MCF 10A (cell line): ENCODE measurements at regions not wholly inside any gene's neighbourhood (a gene's known extent, or its start where the extent isn't known, plus 50 kb on each side); places are given as distances from the start of the nearest gene placed in this dataset.

Experiments
- BruUV-seq: library from RNA; stranded (reverse); fragments of 400-500 nt; replicated peaks from 2 replicates; lab custom pipeline; 2021; lab: Mats Ljungman, UMichigan
- CTCF ChIA-PET: fragments of 300-600 bp; sonication (Branson Sonifier 250); formaldehyde crosslinking; extraction: SDS; loops from one replicate; lab custom pipeline; 2021; ENCODE audit warnings: antibody characterized with exemption, inconsistent platforms; lab: Yijun Ruan, JAX
- POLR2A ChIA-PET: fragments of 300-600, 350-650 bp; sonication (Branson Sonifier 250); formaldehyde crosslinking; extraction: SDS; loops from one replicate; lab custom pipeline; 2020; ENCODE audit warnings: antibody characterized with exemption, inconsistent platforms; lab: Yijun Ruan, JAX
- DNase-seq: peaks from one replicate; pipeline ENCODE4 v3.0.0-alpha.2; 2018; ENCODE audit not compliant: unreplicated experiment
- H3K27ac Mint-ChIP-seq: one replicate; pipeline ENCODE4 v1.8.0; 2022; ENCODE audit warnings: mild to moderate bottlenecking, low read depth, mixed read lengths; ENCODE audit not compliant: unreplicated experiment
- H3K27me3 Mint-ChIP-seq: one replicate; pipeline ENCODE4 v1.8.0; 2022; ENCODE audit warnings: mixed read lengths; ENCODE audit not compliant: insufficient read depth, unreplicated experiment
- H3K36me3 Mint-ChIP-seq: one replicate; pipeline ENCODE4 v1.8.0; 2022; ENCODE audit warnings: mild to moderate bottlenecking, moderate library complexity, mixed read lengths; ENCODE audit not compliant: insufficient read depth, unreplicated experiment
- H3K4me1 Mint-ChIP-seq: one replicate; pipeline ENCODE4 v1.8.0; 2022; ENCODE audit warnings: mixed read lengths; ENCODE audit not compliant: insufficient read depth, unreplicated experiment
- H3K4me3 Mint-ChIP-seq: one replicate; pipeline ENCODE4 v1.8.0; 2022; ENCODE audit warnings: mild to moderate bottlenecking, moderate library complexity, mixed read lengths; ENCODE audit not compliant: unreplicated experiment
- H3K9me3 Mint-ChIP-seq: one replicate; pipeline ENCODE4 v1.8.0; 2022; ENCODE audit warnings: mixed read lengths; ENCODE audit not compliant: unreplicated experiment
- intact Hi-C: fragments of 100-400 bp; cut with micrococcal nuclease; formaldehyde crosslinking; loops from 2 replicates; pipeline ENCODE4 v1.14.1; 2022
- TF ChIP-seq, protein P1 (sequence below): fragments of 200-600 bp; IDR thresholded peaks from one replicate; pipeline ENCODE4 v1.8.0; 2022; ENCODE audit warnings: antibody characterized with exemption, mild to moderate bottlenecking; ENCODE audit not compliant: unreplicated experiment

DNA sequence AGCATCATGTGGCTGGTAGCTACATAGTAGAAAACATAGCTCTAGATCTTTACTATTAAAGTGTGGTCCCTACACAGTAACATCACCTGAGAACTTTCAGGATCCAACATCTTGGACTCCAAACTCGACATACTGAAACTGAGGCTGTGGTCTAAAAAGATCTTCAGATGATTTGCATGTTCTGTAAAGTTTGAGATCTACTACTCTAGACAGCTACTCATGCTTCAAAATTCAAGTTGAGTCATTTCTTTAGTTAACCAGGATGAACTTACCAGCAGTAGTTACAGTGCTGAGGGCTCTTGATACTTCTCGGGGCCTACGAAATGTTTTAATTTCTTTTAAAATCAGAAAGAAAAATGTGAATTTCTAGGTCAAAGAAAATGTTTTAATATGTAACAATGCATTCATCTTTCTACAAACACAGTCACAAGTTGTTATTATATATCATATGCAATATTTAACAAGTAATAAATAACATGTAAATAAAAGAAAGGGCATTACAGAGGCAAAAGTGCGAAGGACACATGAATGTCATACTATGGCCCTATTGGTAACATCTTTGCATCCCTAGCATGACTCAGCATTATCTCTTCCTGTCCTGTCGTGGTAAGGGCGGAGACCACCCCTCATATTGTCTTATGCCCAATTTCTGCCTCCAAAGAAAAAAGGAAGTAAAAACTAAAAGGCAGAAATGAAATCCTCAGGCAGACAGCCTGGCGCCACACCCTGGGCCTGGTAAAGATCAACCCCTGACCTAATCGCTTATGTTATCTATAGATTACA, 563.9 kb upstream of the TLE4 start:
- no TSS peak for BruUV-seq
- H3K36me3 Mint-ChIP-seq: no peaks in the 10 kb centered on the region
- CTCF ChIA-PET: no interaction called here
- H3K27me3 Mint-ChIP-seq: no peaks in the 10 kb centered on the region
- H3K9me3 Mint-ChIP-seq: peaks cover 7% of the 10 kb centered on the region
- no peak for DNase-seq
- no peaks in the 10 kb centered on the region for H3K4me1 Mint-ChIP-seq
- no peak overlapping the region for H3K4me3 Mint-ChIP-seq
- intact Hi-C loops: no loop called here
- H3K27ac Mint-ChIP-seq: no peak overlapping the region
- TF ChIP-seq, protein P1, sequence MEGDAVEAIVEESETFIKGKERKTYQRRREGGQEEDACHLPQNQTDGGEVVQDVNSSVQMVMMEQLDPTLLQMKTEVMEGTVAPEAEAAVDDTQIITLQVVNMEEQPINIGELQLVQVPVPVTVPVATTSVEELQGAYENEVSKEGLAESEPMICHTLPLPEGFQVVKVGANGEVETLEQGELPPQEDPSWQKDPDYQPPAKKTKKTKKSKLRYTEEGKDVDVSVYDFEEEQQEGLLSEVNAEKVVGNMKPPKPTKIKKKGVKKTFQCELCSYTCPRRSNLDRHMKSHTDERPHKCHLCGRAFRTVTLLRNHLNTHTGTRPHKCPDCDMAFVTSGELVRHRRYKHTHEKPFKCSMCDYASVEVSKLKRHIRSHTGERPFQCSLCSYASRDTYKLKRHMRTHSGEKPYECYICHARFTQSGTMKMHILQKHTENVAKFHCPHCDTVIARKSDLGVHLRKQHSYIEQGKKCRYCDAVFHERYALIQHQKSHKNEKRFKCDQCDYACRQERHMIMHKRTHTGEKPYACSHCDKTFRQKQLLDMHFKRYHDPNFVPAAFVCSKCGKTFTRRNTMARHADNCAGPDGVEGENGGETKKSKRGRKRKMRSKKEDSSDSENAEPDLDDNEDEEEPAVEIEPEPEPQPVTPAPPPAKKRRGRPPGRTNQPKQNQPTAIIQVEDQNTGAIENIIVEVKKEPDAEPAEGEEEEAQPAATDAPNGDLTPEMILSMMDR: no peak
- POLR2A ChIA-PET: no interaction called here

DNA sequence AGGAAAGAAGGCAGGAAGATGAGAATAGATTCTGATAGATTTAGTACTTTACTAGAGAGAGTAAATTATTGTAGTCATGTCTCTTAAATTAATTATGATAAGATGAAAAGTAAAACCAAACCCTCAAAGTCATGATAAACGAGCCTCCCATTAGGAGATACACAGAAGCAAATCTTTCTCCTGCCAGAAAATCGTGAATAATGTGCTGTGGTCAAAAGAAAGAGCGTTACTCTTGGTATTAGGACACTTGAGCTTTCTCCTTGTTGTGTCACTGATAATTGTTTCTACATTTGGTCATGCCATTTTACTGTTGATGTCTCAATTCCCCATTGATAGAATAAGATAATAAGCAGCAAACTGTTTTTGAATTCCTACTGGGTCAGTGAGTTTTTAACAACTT, 562.8 kb upstream of the TLE4 start:
- no peaks in the 10 kb centered on the region for H3K27me3 Mint-ChIP-seq
- TF ChIP-seq, protein P1: no peak
- no TSS peak for BruUV-seq
- peaks cover 7% of the 10 kb centered on the region for H3K4me1 Mint-ChIP-seq
- no peak overlapping the region for H3K27ac Mint-ChIP-seq
- ChIA-PET CTCF (no interaction called here), POLR2A (no interaction called here)
- DNase-seq: no peak
- no peaks in the 10 kb centered on the region for H3K36me3 Mint-ChIP-seq
- intact Hi-C loops: no loop called here
- peaks cover 7% of the 10 kb centered on the region for H3K9me3 Mint-ChIP-seq
- no peak overlapping the region for H3K4me3 Mint-ChIP-seq

DNA sequence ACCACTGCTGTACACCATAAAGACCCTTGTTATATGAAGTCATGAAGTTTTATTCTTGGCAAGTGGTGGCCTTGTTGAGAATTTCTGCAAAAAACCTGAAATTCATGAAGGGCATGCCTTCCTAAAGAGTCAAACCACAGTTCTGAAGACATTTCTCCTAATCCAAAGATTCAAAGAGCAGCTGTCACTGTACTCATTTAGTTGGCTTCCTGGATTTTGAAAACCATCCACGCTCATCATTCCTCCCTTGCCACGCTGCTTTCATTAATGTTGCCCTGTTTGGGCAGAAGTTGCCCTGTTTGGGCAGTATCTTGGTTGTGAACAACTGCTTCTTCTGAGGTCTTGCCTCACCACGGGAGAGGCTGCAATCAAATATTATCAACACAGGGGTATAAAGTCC, 560.3 kb upstream of the TLE4 start:
- Mint-ChIP-seq H3K27ac (no peak overlapping the region), H3K9me3 (peaks cover 7% of the 10 kb centered on the region), H3K4me3 (no peak overlapping the region), H3K27me3 (no peaks in the 10 kb centered on the region), H3K36me3 (no peaks in the 10 kb centered on the region), H3K4me1 (peaks cover 27% of the 10 kb centered on the region)
- TF ChIP-seq, protein P1: no peak
- DNase-seq: no peak
- CTCF ChIA-PET: no interaction called here
- intact Hi-C loops: no loop called here
- POLR2A ChIA-PET: no interaction called here
- BruUV-seq: no TSS peak

DNA sequence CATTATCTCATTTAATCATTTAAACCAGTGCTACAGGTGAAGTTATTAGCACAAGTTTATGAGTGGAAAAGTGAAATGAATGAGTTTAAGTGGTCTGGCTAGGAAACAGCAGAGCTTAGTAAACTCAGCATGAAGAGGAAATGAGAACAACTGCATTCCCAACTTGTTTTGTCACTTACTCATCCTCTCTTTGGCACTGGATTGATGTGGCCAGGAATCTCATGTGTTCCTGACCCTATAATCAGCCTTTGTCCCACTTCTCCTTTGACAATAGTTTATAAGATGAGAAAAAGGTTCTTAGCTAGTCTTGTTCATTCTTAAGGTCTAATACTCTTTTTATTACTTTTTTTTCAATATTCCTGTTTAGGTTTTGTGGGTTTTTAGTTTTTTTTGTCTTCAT, 559.2 kb upstream of the TLE4 start:
- CTCF ChIA-PET: interaction anchor here (0.6 kb wide), 1 partner anchor 193 kb away, joined by 3 read pairs; no protein-coding TSS in a partner anchor
- POLR2A ChIA-PET: no interaction called here
- DNase-seq: no peak
- BruUV-seq: no TSS peak
- Mint-ChIP-seq H3K36me3 (no peaks in the 10 kb centered on the region), H3K27ac (no peak overlapping the region), H3K4me3 (no peak overlapping the region), H3K4me1 (peaks cover 27% of the 10 kb centered on the region), H3K27me3 (no peaks in the 10 kb centered on the region), H3K9me3 (peaks cover 7% of the 10 kb centered on the region)
- intact Hi-C loops: no loop called here
- TF ChIP-seq, protein P1: no peak
